GM18499 (cell line): ENCODE measurements at regions not wholly inside any gene's neighbourhood (a gene's known extent, or its start where the extent isn't known, plus 50 kb on each side); places are given as distances from the start of the nearest gene placed in this dataset.

Experiments
- ATAC-seq: cut with Tn5 transposase; IDR thresholded peaks from one replicate; pipeline ENCODE4 v1.9.1; 2021; ENCODE audit warnings: moderate number of reproducible peaks; ENCODE audit not compliant: insufficient read depth, unreplicated experiment

- no peak for ATAC-seq
These were observed 142.4 kb downstream of the ZIC5 start for GRCh38 chr13:99829161-99829560.

DNA sequence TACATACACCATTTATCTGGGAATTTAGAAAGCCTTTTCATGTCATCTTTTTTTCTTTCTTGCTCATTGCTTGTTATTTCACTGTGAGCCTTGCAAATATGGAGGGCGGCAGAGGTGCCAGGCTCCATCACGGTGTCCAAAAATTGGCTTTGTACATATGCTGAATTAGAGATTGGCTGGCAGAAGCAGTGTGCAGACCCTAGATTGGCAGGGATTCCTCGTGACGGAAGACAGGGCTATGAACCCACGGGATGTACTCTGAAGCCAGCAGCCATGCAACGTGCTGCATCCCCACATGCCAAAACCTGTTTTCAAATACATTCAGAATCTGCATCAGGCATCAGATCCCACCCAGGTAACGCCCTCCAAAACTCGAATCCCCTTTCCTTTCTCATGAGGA is 142.8 kb downstream of the ZIC5 start:
- no peak for ATAC-seq

DNA sequence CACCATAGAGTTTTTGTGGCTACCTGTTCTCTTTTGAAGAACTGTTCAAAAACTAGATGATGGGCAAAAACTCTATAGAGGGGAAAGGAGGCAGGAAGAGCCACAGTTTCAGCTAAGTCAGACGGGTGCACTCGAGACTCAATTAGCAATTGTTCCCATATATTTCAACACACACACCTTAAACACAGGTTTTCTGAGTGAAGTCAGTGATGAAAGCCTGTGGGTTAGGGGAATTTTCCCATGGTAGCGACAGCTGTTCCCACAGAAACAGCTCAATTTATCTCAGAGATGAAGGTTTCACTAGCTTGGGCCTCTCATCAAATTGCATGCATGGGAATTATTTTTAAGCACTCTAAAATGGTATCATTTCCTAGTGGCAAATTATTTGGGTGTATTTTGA is 143.4 kb downstream of the ZIC5 start:
- ATAC-seq: no peak

DNA sequence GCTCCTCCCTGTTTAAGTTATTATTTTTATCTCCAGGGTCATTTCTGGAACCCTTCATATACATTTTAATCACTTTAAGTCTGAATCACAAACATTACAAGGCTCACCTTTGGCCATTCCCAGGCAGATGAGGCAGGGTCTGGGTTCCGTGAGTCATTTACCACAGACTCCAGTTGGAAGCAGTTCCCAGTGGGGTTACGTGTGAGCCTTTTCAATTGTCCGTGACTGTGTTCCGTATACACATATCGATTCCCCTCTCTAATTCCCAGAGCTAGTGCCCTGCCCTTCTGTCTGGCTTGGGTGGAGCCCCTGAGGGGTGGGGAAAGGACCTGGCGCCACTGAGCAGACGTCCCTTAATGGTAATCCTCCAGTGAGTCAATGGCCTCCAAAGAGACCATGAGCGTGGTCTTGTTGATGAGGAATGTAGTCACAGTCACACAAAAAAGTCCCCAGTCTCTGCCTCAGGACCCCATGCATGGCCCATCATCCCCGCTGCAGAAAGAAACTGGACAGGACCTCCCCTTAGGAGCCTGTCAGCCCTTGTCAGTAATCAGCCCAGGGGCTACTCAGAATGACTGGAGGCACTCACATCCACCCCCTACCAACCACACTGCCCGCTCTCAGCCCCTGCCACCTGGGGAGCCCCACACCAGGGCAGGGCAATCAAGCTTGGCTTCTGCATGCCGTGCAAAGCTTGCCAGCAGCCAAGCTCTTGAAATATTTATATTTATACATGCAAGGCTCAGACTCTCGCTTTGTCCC is 144.4 kb downstream of the ZIC5 start:
- no peak for ATAC-seq

DNA sequence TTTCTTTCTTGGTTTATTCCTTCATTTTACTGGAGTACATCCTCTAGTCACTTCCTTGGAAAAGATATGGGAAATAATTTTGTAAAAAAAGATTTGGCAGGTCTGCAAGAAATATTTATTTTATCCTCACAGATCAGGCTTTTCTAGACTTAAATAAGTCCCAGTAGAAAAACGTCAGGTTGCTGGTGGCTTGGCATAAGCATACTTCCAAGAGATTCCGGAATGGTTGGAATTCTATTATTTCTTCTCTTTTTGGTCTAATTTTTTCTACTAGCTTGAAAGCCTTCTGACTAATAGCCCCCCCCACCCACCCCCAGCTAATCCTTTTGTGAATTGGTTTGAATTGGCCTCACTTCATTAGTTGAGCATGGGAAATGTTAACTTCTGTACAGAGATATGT is 147.6 kb downstream of the ZIC5 start:
- ATAC-seq: no peak

- ATAC-seq: no peak
These were observed 148.7 kb downstream of the ZIC5 start for GRCh38 chr13:99822820-99823219.

GRCh38 chr13:99821741-99822140 is 149.8 kb downstream of the ZIC5 start:
- no peak for ATAC-seq

DNA sequence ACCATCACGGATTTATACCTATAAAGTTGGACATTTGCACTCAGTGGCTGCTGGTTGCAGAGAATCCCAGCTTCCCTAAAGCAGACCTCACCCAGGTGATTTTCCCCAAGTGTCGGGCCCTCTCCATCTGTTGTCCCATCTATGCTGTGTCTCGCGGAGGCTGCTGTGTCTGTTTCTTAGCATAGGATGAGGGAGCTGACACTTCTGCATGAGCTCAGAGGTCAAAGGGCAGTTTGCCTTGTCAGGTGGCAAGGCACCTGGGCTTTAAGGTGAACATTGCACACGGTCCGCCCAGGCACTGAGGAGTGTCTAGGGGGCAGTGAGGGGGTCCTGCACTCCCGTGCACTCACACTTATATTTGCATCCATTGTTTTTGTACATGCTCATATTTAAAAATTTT is 151.6 kb downstream of the ZIC5 start:
- ATAC-seq: no peak

DNA sequence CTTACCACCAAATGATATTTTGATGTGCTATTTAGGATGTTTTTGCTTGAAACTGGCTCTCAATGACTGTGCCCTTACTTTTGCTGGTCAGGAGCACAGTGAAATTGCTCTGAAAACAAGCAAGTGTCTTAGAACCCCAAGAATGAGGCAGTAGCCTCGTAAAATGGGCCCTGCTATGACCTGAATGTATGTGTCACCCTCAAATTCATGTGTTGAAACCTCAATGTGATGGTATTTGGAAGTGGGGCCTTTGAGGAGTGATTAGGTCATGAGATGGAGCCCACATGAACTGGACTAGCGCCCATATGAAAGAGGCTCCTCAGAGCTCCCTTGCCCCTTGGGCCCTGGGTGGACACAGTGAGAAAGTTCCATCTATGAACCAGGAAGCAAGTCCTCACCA is 155.2 kb downstream of the ZIC5 start:
- ATAC-seq: no peak

GRCh38 chr13:99813336-99814095 is 158.1 kb downstream of the ZIC5 start:
- no peak for ATAC-seq

- no peak for ATAC-seq
These were observed 158.9 kb downstream of the ZIC5 start for GRCh38 chr13:99812625-99813024.

GRCh38 chr13:99811067-99811700 is 160.4 kb downstream of the ZIC5 start:
- no peak for ATAC-seq

- ATAC-seq: no peak
These were observed 161.6 kb downstream of the ZIC5 start for GRCh38 chr13:99809926-99810325.

- no peak for ATAC-seq
These were observed 162.1 kb downstream of the ZIC5 start for GRCh38 chr13:99809496-99809895.

GRCh38 chr13:99808786-99809185 is 162.8 kb downstream of the ZIC5 start:
- no peak for ATAC-seq

GRCh38 chr13:99806671-99807070 is 164.9 kb downstream of the ZIC5 start:
- no peak for ATAC-seq

DNA sequence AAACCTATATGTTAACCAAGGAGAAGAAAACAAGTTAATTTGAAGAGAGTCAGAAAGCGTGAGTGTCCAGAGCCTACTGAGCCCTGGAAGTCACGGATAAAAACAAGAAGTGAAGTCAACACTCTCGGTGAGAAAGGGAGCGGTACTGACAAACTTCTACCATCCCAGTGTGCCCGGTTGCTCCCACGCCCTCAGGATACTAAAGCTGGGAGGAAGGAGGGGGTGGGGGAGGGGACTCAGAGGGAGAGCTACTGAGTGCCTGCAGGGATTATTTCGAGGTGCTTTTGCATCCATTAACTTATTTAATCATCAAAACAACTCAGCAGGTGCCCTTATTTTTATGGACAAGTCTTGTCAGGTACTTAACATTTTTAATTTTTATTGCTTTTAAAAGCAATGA is 166.2 kb downstream of the ZIC5 start:
- ATAC-seq: no peak

GRCh38 chr13:99803141-99803540 is 168.4 kb downstream of the ZIC5 start:
- ATAC-seq: no peak

DNA sequence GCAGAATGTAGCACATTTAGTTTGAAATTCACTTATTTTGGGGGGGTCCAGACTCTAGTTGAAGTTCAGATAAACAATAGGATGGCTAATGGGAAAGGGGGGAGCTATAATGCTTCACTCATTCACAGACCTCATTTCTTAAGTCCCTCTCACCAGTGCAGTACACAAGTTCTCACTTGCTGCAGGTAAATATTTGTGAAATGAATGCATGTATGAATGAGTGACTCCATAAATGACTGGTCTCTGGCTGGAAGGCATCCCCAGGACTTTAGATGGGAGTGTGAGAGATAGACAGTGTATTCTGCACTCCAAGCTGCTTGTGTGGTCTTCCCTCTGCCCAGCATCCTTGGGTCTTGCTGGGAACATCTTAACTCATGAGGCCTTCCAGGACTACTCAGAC is 169.2 kb downstream of the ZIC5 start:
- ATAC-seq: no peak

DNA sequence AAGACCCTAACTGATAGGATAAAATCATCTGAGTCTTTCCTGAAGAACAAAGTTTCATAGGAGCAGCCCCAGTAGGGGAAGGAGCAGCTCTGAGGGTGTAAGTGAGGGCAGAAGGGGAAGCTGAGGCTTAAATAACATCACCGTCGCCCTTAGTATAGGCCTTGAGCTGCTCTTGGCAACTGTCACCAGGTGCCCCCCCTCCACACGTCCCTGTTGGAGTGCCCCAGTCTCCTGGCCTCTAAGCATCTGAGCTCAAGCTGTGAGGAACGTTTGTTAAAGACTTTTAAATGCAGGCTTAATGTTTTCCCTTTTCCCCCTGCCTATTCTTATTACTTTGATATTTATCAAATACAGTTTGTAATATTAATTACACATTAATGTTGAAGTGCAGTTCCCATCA is 170.6 kb downstream of the ZIC5 start:
- no peak for ATAC-seq

- no peak for ATAC-seq
These were observed 171.6 kb downstream of the ZIC5 start for GRCh38 chr13:99800011-99800410.
